ENCODE measurements at regions not wholly inside any gene's neighbourhood (a gene's known extent, or its start where the extent isn't known, plus 50 kb on each side); places are given as distances from the start of the nearest gene placed in this dataset.

DNA sequence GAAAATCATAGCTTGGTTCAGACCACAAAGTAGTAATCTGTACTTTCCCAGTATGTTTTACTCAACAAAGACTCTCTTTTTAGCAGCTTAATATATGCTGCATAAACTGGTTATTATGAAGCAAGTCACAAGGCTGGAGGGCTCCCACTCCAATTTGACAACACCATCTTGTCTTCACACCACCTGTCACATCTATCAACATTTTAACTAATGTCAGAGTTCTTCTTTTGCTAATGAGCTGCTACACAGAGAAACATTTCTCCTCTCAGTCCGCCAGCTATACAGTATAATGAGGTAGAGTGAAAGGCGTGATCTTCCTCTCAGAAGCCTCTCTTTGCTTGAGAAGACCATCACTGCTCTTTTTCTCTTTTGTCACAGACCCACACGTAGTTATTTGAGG is 230.1 kb downstream of the BARHL2 start:
- no peak for DNase-seq

DNA sequence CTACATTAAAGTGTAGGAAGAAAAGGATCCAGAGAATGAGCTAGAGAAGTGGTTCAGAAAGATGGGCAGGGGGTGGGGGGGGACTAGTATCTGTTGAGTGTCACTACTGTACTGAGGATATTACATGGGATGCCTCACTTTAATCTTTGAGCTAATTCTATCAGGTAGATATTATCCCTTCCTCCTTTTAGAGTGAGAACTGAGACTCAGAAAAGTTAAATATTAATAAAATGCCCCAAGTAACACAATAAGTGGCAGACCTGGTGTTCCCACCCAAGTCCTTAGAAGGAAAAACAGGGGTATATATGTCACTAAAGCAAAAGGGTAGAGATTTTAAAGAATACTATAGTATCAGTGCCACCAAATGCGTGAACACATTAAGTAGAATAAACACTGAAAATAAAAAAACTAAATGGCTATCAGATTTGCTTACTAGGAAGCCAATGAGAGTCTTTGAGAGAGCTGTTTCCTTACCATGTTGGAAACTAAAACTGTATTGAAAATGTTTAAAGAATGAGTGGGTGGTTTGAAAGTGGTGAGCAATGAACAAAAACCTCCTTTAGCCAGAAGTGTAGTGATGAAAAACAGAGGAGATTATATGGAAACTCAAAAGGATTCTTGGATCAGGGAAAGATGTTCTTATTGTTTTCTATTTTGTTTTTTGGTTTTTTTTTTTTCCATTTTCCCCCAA is 230.8 kb downstream of the BARHL2 start:
- DNase-seq, result no peak

DNA sequence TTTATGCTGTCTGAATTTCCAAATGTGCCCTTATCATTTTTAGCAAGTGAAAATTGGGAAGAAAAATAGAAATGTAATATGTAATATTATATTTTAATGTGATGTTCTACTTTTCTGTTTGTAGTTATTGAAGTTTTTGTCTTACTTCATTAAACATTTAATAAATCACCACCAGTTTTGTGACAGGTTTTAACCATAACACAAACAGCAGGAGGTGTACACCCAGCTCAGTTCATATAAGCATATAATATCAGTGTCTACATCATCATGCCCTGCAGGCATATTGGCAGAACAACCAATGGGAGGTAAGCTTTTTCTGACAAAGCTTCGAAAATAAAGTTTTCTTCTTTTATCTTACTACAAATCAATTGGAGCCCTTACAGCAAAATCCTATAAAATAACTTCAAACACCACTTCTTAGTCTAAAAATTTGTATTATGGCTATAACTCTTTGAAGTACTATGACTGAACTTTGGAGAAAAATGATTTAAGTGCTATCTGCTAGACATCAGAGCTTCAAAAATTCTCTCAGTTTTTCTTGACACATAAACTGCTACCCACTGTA is 236.7 kb downstream of the BARHL2 start:
- no peak for DNase-seq

DNA sequence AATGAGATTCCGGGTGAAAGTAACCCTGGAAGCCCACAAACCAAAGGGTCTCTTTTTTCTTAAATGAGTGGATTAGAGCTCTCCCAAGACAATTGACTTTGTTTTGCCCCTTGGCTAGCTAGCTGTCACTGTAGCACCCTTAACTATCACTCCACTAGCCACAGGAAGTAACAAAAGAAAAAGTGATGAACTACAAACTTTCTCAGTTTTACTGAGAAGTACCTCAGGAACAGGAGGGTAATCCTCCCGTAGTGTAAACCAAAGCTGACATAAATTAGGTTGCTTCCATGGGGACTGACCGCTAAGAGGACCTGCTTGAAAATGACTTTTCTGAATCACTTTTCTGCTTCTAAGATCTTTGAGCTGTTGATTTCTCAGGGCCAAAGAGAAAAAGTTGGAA is 240.1 kb downstream of the BARHL2 start:
- no peak for DNase-seq

DNA sequence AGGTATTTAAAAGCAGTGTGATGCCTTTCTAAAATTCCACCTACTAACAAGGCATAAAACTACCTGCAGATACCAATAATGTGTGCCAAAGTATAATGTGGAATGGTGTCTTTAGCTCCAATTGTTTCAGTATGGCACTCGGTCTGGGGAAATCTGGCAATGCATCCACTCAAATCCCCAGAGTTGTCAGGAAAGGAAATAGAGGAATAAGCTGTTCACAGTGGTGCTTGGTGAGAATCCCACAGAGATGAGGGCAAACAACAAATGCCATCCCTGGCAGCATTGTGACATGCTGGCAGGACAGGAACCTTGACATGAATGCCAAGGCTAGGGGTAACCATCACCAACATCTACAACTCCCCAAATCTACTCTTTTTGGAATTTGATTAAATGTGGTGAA is 240.7 kb downstream of the BARHL2 start:
- no peak for DNase-seq

DNA sequence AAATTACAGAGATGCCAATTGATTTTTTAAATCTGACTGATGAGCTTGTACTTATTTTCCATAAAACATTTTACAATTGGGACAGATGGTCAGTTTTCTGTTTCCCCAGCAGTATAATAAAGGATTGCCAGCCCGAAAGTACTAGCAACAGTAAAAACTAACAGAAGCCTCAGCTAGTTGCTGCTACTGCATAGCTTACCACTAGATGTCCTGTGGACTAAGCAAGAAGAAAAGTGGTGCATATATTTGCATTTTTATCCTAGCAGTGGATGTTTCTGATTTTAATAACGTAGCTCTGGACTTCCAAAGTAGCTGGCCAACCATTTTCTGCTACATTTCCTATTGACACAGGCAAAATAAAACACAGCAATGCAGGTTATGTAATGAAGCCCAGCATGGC is 241.5 kb downstream of the BARHL2 start:
- DNase-seq, result no peak

DNA sequence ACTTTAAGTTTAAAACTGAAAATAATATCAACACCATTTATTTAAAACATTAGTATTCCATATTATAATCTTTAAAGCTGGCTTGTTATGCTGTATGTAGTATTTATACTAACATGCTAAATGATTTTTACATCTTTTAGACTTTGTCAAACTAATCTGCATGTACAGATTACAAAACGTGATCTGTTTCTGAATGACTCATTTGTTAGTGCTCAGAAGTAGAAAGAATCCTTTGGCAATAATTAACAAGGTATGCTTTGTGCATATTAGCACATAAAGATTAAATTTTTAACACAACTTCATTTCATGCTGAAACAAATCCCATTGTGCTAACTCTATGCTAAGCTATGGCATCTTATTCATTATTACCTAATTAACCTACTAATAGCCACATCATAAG is 242.4 kb downstream of the BARHL2 start:
- no peak for DNase-seq

DNA sequence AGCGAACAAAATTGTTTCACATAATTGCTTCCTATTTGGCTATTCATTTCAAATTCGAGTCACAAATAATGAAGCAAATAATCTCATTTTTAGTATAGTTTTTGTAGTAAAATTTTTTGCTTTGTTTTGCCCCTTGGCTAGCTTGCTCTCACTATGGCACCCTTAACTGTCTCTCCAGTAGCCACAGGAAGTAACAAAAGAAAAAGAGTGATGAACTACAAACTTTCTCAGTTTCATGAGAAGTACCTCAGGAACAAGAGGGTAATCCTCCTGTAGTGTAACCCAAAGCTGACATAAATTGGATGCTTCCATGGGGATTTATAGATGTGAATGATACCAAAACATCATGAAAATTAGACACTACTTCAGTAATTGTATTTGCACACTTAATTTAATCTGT is 242.9 kb downstream of the BARHL2 start:
- DNase-seq, result no peak

DNA sequence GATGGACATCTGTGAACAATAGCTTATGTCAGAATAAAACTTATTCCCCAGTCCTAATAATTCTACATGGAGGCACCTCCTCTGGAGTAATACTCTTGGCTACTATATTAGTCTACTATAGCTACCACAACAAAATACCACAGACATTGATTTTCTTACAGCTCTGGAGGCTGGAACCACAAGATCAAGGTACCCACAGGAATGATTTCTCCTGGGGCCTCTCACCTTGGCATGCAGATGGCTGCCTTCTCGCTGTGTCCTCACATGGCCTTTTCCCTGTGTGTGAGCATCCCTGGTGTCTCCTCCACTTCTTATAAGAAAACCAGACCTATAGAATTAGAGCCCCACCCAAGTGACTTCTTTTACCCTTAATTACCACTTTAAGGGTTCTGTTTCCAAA is 244.3 kb downstream of the BARHL2 start:
- DNase-seq, result no peak

DNA sequence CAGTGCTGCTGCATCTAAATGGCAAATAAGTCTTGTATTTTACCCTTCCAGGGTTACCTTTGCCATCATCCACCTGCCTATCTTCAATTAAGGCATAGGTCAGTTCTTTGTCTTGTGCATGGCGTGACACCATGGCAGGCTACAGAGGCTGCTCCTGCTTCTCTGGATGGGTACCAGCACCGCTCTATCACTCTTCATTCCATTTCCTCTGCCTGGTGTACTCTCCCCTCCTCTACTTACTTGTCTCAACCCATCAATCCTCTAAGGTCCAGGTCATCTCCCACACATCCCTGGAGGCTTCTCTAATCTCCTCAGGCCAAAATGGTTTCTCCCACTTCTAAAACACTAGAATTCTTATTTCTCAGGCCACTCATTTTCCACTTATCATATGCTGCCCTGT is 257.5 kb downstream of the BARHL2 start:
- no peak for DNase-seq

DNA sequence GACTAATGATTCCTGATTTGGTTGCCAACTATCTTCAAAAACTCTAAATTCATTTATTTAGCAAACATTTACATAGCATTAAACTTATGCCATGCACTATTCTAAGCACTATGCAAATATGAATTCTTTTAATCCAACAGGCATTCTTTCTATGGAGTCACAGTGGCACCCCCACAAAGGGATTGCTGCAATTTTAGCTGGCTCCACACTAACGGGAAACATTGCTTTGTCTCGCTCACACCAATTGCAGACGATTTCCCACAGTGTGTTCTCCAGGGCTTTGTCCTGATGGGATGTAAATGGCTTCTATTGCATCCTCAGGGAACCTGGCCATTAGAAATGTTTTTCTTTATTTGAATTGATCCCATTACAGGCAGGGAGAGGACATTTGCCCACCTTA is 259.1 kb downstream of the BARHL2 start:
- no peak for DNase-seq

DNA sequence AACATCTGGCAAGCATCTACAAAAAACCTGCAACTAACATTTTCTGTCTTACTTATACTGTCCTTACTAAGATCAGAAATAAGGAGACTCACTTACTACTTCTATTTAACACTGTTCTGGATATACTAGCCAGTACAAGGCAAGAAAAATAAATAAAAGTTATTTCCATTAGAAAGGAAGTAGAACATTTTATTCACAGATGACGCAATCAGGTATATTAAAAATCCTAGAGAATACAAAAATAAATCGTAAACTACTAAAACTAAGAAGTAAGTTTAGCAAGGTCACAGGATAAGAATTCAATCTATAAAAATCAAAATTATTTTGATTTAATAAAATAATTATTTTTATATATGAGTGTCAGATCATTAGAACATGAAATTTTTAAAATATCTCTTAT is 264.6 kb downstream of the BARHL2 start:
- DNase-seq, result no peak

DNA sequence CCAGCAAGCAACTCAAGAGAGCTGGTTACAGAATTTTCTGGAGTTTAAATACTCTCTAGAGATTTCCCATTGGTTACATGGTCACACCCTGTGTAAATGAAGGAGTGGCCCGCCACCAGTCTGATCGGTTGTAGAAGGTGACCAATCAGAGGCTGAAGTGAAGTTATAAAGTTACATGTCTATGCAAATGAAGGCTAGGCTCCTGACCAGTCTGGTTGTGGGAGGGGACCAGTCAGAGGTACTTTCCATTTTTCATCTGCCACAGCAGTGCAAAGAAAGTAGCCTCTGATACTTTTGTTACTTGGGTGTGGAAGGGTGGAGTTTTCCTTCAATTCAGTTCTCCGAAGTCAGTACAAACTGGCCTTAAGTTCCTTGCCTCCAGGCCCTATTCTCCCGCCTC is 273.7 kb downstream of the BARHL2 start:
- no peak for DNase-seq

DNA sequence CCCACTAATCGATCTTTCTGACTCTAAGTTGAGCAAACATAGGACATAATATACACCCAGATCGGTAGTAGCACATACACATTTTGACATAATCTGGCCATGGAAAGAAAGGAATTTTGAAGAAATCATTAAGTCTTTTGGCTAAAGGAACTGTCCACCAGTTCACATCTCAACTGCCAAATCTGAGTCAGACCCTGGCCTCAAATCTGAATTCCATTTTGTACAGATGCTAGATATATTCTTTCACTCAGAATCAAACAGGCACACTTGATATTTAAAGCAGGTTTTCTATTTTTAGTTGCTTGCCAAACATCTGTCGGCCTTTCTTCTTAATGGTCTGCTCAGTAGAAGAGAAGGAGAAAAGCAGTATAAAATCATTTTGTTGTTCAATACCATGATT is 281.8 kb downstream of the BARHL2 start:
- no peak for DNase-seq

DNA sequence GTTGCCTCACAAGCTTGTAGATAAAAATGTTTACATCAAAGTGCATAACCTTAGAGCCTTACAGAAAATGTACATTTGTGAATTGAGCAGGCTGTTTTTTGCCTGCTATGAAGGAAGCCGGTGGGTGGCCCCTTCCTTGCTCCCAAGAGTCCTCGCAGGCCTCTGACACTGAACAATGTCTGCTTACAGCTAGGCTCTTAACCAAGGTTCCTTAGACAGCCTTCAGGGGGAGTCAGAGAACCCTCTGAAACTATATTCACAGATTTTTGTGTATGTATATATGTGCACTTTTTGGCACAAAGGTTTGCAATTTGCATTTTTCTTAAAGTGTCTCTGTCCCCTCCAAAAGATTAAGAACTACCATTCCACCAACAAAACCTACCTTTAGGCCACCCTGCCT is 282.6 kb downstream of the BARHL2 start:
- no peak for DNase-seq

DNA sequence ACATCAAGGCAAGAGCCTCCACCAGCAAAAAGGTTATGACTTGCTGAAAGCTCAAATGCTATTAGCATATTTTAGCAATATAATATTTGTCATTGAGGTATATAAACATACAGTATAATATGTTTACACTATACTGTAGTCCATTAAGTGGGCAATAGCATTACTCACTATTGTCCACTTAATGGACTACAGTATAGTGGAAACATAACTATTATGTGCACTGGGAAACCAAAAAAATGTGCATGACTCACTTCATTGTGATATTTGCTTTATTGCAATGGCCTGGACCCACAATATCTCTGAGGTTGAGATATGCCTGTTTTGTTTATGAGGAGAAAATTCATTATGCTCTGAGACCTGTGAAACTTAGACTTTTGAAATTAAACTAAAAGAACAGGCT is 300.0 kb downstream of the BARHL2 start:
- DNase-seq, result no peak

DNA sequence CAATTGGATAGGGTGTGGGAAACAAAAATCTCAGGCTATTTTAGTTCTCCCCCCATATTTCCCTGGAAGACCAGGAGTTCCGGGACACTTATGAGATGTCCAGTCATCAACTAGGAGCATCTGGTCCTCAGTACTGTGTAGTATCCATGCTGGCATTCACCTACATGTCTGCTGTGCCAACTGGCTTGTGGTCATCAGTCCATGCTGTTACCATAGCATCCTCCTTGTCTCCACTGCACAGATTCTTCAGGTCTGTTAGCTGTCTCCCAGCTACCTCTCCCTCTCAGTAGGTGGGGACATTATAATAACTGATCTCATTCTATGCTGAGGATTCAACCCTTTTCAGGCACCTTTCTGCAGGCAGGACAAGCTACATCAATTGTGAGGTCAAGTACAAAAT is 302.9 kb downstream of the BARHL2 start:
- no peak for DNase-seq

DNA sequence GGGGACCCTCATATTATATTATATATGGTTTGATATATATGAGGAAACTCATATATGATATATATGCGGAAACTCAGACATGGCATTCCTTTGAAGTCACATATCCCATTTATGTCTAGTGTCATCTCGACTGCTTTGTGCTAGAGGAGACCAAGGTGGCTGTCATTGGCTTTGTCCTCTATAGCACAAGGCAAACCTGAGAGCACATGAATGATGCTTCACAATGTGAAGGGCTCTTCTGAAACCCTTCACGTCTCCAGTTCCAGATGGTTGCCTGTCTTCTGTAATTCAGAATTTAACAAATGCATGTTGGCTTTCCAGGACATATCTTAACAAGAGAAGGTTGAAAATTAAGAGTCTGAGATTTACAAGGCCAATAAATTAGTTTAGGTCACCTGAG is 303.6 kb downstream of the BARHL2 start:
- DNase-seq, result peak; percentile 83 to 88

DNA sequence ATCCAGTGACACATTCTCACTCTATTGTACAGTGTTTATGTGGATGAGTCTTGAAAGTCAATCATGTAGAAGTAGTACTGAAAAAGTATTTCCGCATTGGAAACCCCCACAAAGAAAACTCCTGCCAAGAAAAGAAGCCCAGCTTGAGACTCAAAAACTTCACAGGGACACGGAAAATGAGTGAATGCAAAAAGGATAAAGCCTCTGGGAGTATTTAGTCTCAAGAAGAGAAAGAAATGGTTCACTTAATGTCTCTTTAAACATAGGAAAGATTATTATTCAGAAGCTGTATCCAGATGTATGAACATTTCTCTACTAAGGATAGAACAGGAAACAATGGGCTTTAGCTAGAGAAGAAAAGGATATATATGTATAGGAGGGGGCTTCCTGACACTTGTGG is 304.5 kb downstream of the BARHL2 start:
- no peak for DNase-seq

DNA sequence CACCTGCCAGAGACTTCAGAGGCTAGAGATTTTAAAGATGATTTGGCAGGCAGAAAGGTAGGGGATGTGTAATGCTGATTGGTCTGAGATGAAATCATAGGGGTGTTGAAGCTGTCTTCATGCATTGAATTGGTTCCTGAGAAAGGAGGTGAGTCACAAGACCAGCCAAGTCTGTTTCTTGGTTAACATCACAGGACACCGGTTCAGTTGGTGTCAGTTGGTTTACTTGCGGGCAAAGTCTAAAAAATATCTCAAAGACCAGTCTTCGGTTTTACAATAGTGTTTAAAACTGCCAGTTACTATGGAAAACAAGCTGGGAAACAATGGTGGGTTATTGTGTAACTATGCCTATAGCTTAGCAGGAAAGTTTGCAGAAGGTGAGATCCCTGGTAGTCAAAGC is 305.9 kb downstream of the BARHL2 start:
- DNase-seq, result no peak

DNA sequence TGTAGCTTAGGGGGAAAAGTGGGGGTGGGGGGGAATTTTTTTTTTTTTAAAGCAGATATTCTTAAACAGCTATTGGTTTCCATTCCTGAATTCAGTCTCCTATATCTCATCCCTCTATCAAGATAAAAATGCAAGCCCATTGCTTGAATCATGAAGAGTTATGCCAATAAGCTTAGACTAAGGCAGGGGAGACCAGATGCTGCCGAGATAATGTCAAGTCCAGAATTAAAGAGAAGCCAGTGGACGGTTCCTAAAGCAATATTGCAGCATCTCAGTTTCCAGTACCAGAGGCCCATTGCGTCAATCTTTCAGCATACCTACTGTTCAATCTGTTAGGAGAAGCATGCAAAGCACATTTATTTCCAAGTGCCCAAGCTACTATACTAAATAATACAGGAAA is 309.4 kb downstream of the BARHL2 start:
- DNase-seq, result no peak

DNA sequence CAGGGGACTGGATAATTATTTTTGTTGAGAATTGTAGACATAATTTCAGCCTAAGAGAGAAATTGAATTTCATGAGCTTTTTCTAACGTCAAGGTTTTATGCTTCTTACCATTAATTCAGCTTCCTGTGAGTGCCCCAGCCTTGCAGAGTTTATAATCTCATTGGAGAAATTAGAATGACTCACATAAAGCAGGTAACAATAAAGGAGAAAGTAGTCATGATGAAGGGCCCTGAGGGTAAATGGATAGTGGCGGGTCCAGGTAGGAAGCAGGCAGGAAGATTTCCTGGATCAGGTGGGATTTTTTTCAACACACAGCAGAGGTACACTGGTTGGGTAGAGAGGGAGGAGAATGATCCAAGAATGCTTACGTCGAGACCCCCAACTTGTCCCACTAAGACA is 311.4 kb downstream of the BARHL2 start:
- DNase-seq, result no peak

DNA sequence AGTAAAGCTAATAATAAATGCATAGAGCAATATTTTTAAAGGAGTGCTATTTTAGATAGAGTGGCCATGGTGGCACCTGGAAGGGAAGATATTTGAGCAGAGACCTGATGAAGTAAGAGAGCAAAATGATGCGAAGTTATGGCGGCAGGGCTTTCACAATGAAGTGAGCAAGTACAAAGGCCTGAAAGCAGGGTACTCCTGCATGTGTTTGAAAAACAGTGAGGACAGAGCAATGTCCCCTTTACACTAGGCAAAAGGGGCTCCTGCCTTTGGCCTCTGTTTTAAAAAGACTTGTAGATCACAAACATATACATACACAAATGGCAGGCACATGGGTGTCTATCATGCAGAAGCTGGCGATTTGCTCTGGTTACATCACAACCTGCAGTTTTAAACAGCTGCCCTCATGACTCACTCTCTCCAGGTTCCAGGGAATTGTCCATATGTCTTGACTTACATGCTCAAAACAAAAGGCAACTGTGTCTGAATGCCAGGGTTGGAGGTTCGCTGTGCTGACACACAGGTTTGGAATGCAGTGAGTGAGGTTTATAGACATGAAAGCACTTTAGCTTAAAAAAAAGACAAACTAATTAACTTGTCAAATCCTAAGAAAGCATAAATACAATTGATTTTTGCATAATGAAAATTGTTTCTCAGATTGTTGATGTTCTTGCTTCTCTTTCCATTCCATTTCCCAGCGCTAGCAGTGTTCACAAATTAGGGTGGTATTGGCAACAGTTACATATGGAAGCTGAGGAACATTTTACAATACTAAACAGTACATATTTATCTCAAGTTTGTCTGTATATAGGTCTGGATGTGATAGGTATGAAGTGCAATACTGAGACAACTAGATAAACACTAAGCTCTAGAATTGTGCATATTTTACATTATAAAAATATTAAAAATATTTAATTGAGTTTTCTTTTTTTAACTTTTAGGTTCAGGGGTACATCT is 313.9 kb downstream of the BARHL2 start:
- no peak for DNase-seq

DNA sequence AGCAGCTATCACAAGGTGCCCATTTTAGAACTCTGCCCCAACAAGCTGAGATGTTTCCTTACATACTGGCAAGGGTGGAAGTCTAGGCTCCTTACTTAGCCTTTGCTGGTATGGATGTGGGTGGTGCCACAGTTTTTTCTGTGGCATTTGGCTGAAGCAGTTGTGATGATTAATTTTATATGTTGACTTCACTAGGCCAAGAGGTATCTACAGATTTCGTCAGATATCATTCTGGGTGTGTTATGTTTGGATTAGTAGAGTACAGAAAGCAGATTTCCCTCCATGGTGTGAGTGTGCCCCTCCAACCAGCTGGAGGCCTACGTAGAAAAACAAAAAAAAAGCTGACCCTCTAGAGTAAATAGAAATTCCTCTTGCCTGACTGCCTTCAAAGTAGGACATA is 317.0 kb downstream of the BARHL2 start:
- DNase-seq, result no peak

All from NCI-H187 (cell line).